Stomach (tissue), 4 donors: ENCODE measurements at regions not wholly inside any gene's neighbourhood (a gene's known extent, or its start where the extent isn't known, plus 50 kb on each side); places are given as distances from the start of the nearest gene placed in this dataset.

ENCODE experiments used
- CTCF ChIP-seq, 7 experiments: fragments of 450-650 bp in 4 of 7; fragments of 200-600 bp in 3 of 7; sonication (generic) in 3 of 7; IDR thresholded peaks; one replicate each; pipeline ENCODE4 v1.5.1; 2016 to 2019; ENCODE audit warnings: antibody characterized with exemption in 7 of 7, control low read depth in 2 of 7, mild to moderate bottlenecking in 1 of 7
- POLR2A ChIP-seq, 4 donors: fragments of 450-650 bp; IDR thresholded peaks; one replicate each; pipeline ENCODE4 v1.6.1; 2016; ENCODE audit warnings: antibody characterized with exemption in 4 of 4, control low read depth in 2 of 4, mild to moderate bottlenecking in 1 of 4, moderate library complexity in 1 of 4
- POLR2AphosphoS5 ChIP-seq, 3 donors: sonication (generic); formaldehyde crosslinking; IDR thresholded peaks; one replicate each; pipeline ENCODE4 v1.6.1; 2016; ENCODE audit warnings: antibody characterized with exemption in 3 of 3

DNA sequence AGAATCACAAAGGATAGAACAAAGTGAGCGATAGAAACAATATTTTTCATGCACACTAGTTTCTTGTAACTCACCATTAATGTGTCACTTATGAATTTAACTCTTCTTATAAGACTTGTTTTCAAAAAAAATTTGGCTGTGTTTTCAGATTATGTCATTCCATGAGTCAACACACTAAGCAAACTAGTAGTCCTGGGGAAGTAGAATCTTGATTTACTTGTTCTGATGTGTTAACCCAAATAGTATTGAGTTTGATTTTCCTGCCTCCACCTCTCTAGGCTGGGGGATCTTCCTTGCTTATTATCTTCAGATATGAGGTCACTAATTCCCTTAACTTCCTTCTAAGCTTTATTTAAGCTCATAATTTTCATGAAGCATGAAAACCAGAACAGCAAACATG is 151.0 kb upstream of the SEL1L start:
- TF ChIP-seq CTCF (IDR thresholded peaks at IDR 0.05), result no peak
- TF ChIP-seq POLR2AphosphoS5 (IDR thresholded peaks at IDR 0.05), result no peak
- TF ChIP-seq POLR2A (IDR thresholded peaks at IDR 0.05), result no peak
